ENCODE measurements at regions not wholly inside any gene's neighbourhood (a gene's known extent, or its start where the extent isn't known, plus 50 kb on each side); places are given as distances from the start of the nearest gene placed in this dataset.

DNA sequence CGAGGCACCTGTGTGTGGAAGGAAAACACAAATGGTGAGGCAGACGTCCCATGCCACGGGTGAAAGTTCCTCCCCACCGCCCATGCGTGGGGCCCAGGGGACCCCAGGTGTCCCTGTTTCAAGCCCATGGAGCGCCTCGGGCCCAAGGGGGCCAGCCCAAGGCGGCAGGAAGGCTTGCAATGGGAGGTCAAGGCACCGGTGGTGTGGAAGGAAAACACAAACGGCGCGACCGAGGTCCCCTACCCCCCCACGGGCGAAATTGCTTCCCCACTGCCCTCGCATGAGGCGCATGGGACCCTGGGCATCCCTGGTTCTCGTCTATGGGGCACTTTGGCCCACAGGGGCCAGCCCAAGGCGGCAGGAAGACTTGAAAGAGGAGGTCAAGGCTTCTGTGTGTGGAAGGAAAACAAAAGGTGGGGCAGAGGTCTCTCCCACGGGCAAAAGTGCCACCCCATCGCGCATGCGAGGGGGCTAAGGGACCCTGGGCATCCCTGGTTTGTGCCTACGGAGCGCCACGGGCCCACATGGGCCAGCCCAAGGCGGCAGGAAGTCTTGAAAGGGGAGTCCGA is 379.4 kb downstream of the ALG10 start:
- Histone ChIP-seq H3K4me1 (ENCODE audit: insufficient read depth, insufficient read length) (no peaks in the 10 kb centered on the region), H3K27me3 (ENCODE audit: insufficient read depth, insufficient read length) (no peaks in the 10 kb centered on the region), H3K9ac (ENCODE audit: insufficient read length, low read depth) (no peak overlapping the region), H3K36me3 (ENCODE audit: insufficient read depth, insufficient read length, low read length) (no peaks in the 10 kb centered on the region), H3K9me3 (ENCODE audit: insufficient read depth, low read length) (peaks cover 5% of the 10 kb centered on the region), H3K4me3 (ENCODE audit: insufficient read length, low read depth) (no peak overlapping the region)
- DNase-seq (ENCODE audit: low read depth, low spot score): no peak
- TF ChIP-seq SUZ12 (IDR thresholded peaks at IDR 0.05; ENCODE audit: extremely low read depth, insufficient read depth, insufficient read length) (no peak), YY1 (IDR thresholded peaks at IDR 0.05; ENCODE audit: insufficient read depth, insufficient read length) (no peak), ZNF274 (IDR thresholded peaks at IDR 0.05; ENCODE audit: low read depth, low read length) (no peak)

- no peak for DNase-seq (ENCODE audit: low read depth, low spot score)
- H3K27me3 ChIP-seq (ENCODE audit: insufficient read depth, insufficient read length): no peaks in the 10 kb centered on the region
- no peaks in the 10 kb centered on the region for H3K4me1 ChIP-seq (ENCODE audit: insufficient read depth, insufficient read length)
- no peaks in the 10 kb centered on the region for H3K36me3 ChIP-seq (ENCODE audit: insufficient read depth, insufficient read length, low read length)
- peaks cover 11% of the 10 kb centered on the region for H3K9me3 ChIP-seq (ENCODE audit: insufficient read depth, low read length)
- no peak overlapping the region for H3K9ac ChIP-seq (ENCODE audit: insufficient read length, low read depth)
- TF ChIP-seq YY1 (IDR thresholded peaks at IDR 0.05; ENCODE audit: insufficient read depth, insufficient read length): no peak
- H3K4me3 ChIP-seq (ENCODE audit: insufficient read length, low read depth): no peak overlapping the region
Observed at GRCh38 chr12:34402228-34402898, 380.1 kb downstream of the ALG10 start.

DNA sequence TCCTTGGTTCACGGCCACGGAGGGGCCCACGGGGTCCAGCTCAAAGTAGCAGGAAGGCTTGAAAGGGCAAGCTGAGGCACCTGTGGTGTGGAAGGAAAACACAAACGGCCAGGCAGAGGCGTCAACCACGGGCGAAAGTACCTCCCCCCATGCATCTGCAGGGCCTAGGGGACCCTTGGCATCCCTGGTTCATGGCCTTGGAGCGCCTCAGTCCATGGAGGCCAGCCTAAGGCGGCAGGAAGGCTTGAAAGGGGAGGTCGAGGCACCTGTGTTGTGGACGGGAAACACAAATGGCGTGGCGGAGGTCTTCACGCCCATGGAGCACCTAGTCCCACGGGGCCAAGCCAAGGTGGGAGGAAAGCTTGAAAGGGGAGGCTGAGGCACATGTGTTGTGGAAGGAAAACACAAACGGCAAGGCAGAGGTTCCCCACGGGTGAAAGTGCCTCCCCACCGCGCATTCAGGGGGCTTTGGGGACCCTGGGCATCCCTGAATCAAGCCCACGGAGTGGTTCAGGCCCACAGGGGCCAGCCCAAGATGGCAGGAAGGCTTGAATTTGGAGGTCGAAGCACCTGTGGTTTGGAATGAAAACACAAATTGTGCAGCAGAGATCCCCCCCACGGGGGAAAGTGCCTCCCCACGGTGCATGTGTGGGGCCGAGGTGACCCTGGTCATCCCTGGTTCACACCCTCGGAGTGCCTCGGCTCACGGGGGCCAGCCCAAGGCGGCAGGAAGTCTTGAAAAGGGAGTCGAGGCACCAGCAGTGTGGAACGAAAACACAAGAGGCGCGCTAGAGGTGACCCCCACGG is 380.8 kb downstream of the ALG10 start:
- peaks cover 18% of the 10 kb centered on the region for H3K9me3 ChIP-seq (ENCODE audit: insufficient read depth, low read length)
- DNase-seq (ENCODE audit: low read depth, low spot score): no peak
- no peak overlapping the region for H3K4me3 ChIP-seq (ENCODE audit: insufficient read length, low read depth)
- H3K4me1 ChIP-seq (ENCODE audit: insufficient read depth, insufficient read length): no peaks in the 10 kb centered on the region
- H3K27me3 ChIP-seq (ENCODE audit: insufficient read depth, insufficient read length): no peaks in the 10 kb centered on the region
- no peak overlapping the region for H3K9ac ChIP-seq (ENCODE audit: insufficient read length, low read depth)
- no peaks in the 10 kb centered on the region for H3K36me3 ChIP-seq (ENCODE audit: insufficient read depth, insufficient read length, low read length)
- no peak for TF ChIP-seq SUZ12 (IDR thresholded peaks at IDR 0.05; ENCODE audit: extremely low read depth, insufficient read depth, insufficient read length)
- TF ChIP-seq ZNF274 (IDR thresholded peaks at IDR 0.05; ENCODE audit: low read depth, low read length): no peak
- no peak for TF ChIP-seq YY1 (IDR thresholded peaks at IDR 0.05; ENCODE audit: insufficient read depth, insufficient read length)

DNA sequence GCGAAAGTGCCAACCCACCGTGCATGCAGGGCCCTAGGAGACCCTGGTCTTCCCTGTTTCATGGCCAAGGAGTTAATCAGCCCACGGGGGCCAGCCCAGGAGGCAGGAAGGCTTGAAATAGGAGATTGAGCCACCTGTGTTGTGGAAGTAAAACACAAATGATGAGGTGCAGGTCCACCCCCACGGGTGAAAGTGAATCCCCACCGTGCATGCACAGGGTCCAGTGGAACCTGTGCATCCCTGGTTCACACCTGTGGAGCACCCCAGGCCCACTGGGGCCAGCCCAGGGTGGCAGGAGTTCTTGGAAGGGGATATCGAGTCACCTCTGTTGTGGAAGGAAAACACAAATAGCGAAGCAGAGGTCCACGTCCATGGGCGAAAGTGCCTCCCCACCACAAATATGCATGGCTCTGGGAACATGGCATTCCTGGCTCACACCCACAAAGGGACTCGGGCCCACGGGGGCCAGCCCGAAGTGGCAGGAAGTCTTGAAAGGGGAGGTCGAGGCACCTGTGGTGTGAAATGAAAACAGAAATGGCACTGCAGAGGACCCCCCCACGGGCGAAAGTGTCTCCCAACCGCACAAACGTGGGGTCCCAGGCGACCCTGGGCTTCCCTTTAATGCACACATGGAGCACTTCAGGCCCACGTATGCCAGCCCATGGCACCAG is 381.5 kb downstream of the ALG10 start:
- Histone ChIP-seq H3K27me3 (ENCODE audit: insufficient read depth, insufficient read length) (no peaks in the 10 kb centered on the region), H3K4me1 (ENCODE audit: insufficient read depth, insufficient read length) (no peaks in the 10 kb centered on the region), H3K9me3 (ENCODE audit: insufficient read depth, low read length) (peaks cover 26% of the 10 kb centered on the region), H3K9ac (ENCODE audit: insufficient read length, low read depth) (no peak overlapping the region), H3K36me3 (ENCODE audit: insufficient read depth, insufficient read length, low read length) (no peaks in the 10 kb centered on the region), H3K4me3 (ENCODE audit: insufficient read length, low read depth) (no peak overlapping the region)
- TF ChIP-seq YY1 (IDR thresholded peaks at IDR 0.05; ENCODE audit: insufficient read depth, insufficient read length): no peak
- no peak for TF ChIP-seq ZNF274 (IDR thresholded peaks at IDR 0.05; ENCODE audit: low read depth, low read length)
- TF ChIP-seq SUZ12 (IDR thresholded peaks at IDR 0.05; ENCODE audit: extremely low read depth, insufficient read depth, insufficient read length): no peak
- DNase-seq (ENCODE audit: low read depth, low spot score): no peak

DNA sequence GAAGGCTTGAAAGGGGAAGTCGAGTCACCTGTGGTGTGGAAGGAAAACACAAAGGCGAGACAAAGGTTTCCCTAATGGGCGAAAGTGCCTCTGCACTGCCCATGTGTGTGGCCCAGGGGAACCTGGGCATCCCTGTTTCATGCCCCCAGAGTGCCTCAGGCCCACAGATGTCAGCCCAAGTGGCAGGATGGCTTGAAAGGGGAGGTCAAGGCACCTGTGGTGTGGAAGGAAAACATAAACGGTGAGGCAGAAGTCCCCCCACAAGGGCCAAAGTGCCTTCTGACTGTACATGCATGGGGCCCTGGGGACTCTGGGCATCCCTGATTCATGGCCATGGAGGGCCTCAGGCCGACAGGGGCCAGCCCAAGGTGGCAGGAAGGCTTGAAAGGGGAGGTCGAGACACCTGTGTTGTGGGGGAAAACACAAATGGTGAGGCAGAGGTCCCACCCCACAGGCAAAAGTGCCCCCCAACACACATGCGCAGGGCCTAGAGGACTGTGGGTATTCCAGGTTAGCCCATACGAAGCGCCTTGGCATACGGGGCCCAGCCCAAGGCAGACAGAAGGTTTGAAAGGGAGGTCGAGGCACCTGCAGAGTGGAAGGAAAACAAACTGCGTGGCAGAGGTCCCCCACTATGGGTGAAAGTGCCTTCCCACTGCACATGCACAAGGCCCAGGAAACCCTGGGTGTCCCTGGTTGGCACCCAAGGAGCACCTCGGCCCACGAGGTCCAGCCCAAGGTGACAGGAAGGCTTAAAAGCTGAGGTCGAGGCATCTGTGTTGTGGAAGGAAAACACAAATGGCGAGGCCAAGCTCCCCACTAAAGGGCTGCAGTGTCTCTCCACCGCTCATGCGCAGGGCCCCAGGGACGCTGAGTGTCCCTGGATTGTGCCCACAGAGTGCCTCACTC is 382.3 kb downstream of the ALG10 start:
- H3K4me1 ChIP-seq (ENCODE audit: insufficient read depth, insufficient read length): no peaks in the 10 kb centered on the region
- H3K9me3 ChIP-seq (ENCODE audit: insufficient read depth, low read length): peaks cover 32% of the 10 kb centered on the region
- H3K36me3 ChIP-seq (ENCODE audit: insufficient read depth, insufficient read length, low read length): no peaks in the 10 kb centered on the region
- no peak for TF ChIP-seq YY1 (IDR thresholded peaks at IDR 0.05; ENCODE audit: insufficient read depth, insufficient read length)
- TF ChIP-seq SUZ12 (IDR thresholded peaks at IDR 0.05; ENCODE audit: extremely low read depth, insufficient read depth, insufficient read length): no peak
- no peak for TF ChIP-seq ZNF274 (IDR thresholded peaks at IDR 0.05; ENCODE audit: low read depth, low read length)
- no peak for DNase-seq (ENCODE audit: low read depth, low spot score)
- H3K4me3 ChIP-seq (ENCODE audit: insufficient read length, low read depth): no peak overlapping the region
- no peaks in the 10 kb centered on the region for H3K27me3 ChIP-seq (ENCODE audit: insufficient read depth, insufficient read length)
- H3K9ac ChIP-seq (ENCODE audit: insufficient read length, low read depth): no peak overlapping the region

GRCh38 chr12:34405286-34406227 is 383.3 kb downstream of the ALG10 start:
- no peak overlapping the region for H3K4me3 ChIP-seq (ENCODE audit: insufficient read length, low read depth)
- H3K27me3 ChIP-seq (ENCODE audit: insufficient read depth, insufficient read length): no peaks in the 10 kb centered on the region
- TF ChIP-seq ZNF274 (IDR thresholded peaks at IDR 0.05; ENCODE audit: low read depth, low read length) (no peak), SUZ12 (IDR thresholded peaks at IDR 0.05; ENCODE audit: extremely low read depth, insufficient read depth, insufficient read length) (no peak), YY1 (IDR thresholded peaks at IDR 0.05; ENCODE audit: insufficient read depth, insufficient read length) (no peak)
- no peaks in the 10 kb centered on the region for H3K36me3 ChIP-seq (ENCODE audit: insufficient read depth, insufficient read length, low read length)
- no peak for DNase-seq (ENCODE audit: low read depth, low spot score)
- peaks cover 42% of the 10 kb centered on the region for H3K9me3 ChIP-seq (ENCODE audit: insufficient read depth, low read length)
- no peak overlapping the region for H3K9ac ChIP-seq (ENCODE audit: insufficient read length, low read depth)
- H3K4me1 ChIP-seq (ENCODE audit: insufficient read depth, insufficient read length): no peaks in the 10 kb centered on the region
